ENCODE measurements at regions not wholly inside any gene's neighbourhood (a gene's known extent, or its start where the extent isn't known, plus 50 kb on each side); places are given as distances from the start of the nearest gene placed in this dataset.

GRCh38 chr15:62403164-62403809, 238.2 kb upstream of the C2CD4B start:
- TF ChIP-seq CTCF (IDR thresholded peaks at IDR 0.05 in 8 of 11, conservative IDR thresholded peaks at IDR 0.05 in 3 of 11) (no peak), POLR2A (IDR thresholded peaks at IDR 0.05) (no peak), POLR2AphosphoS5 (IDR thresholded peaks at IDR 0.05) (peak in 2 of 3 donors; percentile 9 to 30)
